COLO668 (cell line): ENCODE measurements at regions not wholly inside any gene's neighbourhood (a gene's known extent, or its start where the extent isn't known, plus 50 kb on each side); places are given as distances from the start of the nearest gene placed in this dataset.

Source experiments
- DNase-seq: peaks from one replicate; lab custom pipeline; 2025; ENCODE audit not compliant: unreplicated experiment; lab: John Stamatoyannopoulos, UW

- DNase-seq = no peak
Measured at GRCh38 chr5:145129797-145130196, 705.3 kb downstream of the PRELID2 start.

GRCh38 chr5:145124806-145125205 is 710.3 kb downstream of the PRELID2 start:
- DNase-seq = no peak

DNA sequence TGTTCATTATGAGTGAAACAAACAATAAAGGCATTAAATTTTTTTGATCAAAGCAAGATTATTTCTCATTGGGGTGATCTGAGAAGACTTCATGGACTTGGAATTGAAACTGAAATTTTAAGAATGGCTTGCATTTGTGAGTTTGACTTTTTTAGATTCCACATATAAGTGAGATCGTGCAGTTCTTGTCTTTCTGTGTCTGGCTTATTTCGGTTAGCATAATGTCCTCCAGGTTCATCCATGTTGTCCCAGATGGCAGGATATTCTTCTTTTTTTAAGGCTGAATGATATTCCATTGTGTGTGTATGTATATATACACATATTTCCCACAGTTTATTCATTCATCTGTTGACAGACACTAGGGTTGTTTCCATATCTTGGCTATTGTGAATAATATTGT is 716.5 kb downstream of the PRELID2 start:
- DNase-seq = no peak

DNA sequence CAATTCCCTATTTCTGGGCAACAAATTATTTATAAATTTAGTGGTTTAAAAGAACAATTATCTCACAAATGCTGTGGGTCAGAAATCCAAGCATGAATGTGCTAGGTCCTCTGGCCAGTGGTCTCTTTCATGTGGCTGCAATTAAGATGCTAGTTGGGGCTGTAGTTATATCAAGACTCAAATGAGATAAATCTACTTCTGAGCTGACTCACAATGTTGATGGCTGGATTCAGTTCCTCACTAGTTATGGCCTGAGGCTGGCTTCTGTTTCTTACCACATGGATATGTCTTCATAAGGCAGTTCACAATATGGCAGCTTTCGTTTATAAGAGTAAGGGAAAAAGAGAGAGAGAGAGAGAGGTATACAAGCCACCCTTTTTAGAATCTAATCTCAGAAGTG is 717.0 kb downstream of the PRELID2 start:
- DNase-seq = no peak

GRCh38 chr5:145117285-145117684 is 717.9 kb downstream of the PRELID2 start:
- DNase-seq = no peak

DNA sequence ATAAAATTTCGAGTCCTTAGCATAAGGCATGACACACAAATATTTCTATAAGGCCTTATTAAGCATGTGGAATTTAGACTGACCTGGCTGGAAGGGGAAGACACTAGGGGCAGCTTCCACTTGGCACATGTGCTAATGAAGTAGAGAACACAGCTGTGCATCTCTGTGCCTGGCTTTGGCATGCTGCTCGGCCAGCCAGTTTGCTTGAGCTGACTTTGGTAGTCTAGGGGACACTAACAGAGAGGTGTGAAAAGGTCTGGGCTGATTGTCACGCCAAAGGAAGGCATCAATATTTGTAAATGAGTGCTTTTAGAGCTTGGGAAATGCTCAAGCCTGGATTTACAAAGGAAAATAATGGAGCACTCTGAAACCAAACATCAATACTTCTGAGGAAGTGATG is 723.7 kb downstream of the PRELID2 start:
- DNase-seq = no peak

DNA sequence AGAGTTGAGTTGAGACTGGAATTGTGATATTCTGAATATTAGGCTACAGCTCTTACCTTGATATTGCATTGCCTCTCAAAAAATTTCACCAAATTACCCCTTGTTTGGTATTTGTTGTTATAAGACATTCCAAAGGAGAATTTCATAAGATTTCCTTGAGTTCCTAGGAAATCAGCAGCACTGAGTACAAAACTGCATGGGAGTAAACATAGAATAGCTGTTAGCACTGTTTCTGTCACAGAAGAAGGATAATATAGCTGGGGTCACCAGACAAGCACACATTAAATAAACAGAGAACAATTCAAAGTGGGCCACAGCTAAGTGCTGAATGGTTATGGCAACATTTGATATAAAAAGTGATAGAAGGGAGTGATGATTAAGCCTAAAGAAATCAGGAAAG is 724.3 kb downstream of the PRELID2 start:
- no peak for DNase-seq

GRCh38 chr5:145110181-145110580 is 725.0 kb downstream of the PRELID2 start:
- DNase-seq = no peak

- DNase-seq = no peak
Measured at GRCh38 chr5:145105384-145105783, 729.8 kb downstream of the PRELID2 start.

DNA sequence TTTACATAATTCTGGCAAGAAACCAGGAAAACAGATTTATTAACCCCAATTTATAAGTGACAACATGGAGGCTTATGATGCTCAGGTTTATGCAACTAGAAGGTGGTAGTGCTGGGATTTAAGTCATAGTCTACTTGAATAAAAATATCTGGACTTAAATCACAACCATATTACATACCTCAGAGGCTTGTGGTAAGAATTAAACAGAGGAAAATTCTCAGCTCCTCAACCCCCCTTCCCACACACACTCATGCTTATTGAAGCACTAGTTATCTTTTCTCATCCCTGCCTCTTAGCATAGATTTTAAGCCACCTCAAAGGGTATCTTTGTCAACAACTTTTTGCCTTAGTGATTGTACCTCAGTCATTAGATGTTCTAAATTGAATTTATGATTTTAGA is 731.0 kb downstream of the PRELID2 start:
- no peak for DNase-seq

- no peak for DNase-seq
Measured at GRCh38 chr5:145101246-145101645, 733.9 kb downstream of the PRELID2 start.

DNA sequence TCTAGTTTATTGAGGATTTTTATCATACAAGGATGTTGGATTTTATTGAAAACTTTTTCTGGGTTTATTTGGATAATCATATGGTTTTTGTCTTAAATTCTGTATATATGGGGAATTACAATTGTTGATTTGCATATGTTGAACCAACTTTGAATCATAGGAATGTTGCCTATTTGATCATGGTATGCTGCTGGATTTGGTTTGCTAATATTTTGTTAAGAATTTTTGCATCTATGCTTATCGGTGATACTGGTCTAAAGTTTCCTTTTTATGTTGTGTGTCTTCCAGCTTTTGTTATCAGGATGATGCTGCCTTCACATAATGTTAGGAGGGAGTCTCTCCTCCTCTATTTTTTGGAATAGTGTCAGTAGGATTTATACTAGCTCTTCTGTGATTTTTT is 745.0 kb downstream of the PRELID2 start:
- DNase-seq = no peak

- DNase-seq = no peak
Measured at GRCh38 chr5:145084834-145085233, 750.3 kb downstream of the PRELID2 start.

- DNase-seq = no peak
Measured at GRCh38 chr5:145077028-145077427, 758.1 kb downstream of the PRELID2 start.

GRCh38 chr5:145076040-145076439 is 759.1 kb downstream of the PRELID2 start:
- DNase-seq = no peak

- DNase-seq = no peak
Measured at GRCh38 chr5:145072889-145073288, 762.3 kb downstream of the PRELID2 start.

DNA sequence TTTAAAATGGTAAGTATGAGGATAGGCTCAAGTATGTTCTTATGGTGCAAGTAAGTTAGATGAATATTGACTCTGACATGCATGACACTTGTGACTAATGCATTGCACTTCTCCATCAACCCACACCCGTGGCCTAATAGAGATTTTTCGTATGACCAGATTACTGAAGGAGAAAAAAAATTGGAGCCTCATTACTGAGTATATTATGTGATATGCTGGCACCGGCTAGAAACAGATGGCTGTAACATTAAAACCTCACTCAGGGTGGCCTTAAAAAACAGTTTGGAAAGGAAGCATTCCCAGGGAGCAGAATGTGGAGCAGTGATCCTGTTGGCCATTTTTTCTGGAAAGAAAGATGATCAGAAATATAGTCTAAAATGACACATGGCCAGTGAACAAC is 766.4 kb downstream of the PRELID2 start:
- DNase-seq = no peak

DNA sequence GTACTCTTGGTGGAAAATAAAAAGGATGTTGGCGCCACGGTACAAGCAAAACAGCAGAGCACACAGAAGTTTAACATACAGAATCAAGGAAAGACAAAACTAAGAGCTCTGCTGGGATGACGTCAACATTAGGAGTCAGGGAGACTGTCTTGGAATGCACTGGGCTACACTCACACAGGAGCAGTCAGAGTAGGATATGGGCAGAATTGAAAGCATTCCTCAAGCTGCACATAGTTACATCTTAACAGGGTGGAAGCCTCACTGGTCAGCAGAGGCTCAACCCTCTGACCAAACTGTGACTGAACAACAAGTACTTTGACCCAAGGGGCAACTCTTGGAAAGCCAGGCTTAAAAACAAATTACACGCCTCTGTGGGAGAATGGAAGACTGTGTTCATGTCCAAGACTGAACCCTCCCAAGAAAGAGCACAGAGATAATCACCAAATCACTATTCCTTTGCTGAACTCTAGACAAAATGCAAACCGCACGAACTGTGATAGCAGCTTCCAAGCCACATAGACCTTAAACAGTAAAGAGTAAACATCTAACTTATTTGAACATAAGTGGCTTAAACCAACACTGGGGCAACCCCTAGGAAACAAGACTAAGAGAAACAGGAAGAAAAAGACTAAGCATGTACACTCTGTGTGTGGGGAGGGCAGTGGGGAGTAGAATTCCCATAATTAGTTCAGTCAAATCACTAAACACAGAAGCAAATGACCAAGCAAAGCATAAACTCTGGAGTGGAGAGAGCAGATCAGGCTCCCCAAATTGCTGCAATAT is 772.7 kb downstream of the PRELID2 start:
- DNase-seq = no peak

DNA sequence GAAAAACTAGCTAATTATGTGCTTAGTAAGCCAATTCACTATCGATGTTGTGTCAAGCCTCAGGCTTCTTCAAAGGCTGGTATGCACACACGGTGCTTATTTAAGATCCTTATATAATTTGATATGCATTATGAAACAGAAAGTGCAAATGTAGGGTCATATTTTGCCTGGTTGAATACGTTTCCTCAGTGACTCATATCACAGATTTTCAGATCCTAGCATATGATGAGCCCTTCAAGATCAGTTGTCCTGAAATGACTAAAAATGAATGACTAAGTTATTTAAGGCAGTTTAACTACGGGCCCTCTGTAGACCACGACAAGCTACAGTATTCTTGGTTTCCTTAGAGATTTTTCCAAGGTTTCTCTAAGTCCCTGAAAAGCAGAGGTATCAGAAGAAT is 778.3 kb downstream of the PRELID2 start:
- no peak for DNase-seq

DNA sequence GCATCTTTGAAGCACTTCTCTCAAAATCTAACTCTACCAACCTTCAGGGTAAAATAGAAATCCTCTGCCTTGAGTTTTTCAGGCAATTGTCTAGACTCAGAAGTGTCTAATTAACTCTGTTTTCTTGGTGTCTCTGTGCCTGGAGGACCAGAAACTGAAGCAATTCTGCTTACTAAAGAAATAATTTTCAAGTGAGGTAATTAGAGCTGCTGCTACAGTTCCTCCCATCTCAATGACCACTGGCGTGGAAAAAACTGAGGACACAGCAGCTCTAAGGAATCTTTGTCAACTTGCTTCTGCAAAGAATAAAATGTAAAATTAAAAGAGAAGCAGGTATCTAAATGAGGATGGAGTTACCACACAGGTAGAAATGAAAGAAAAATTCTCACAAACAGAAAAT is 785.0 kb downstream of the PRELID2 start:
- no peak for DNase-seq

DNA sequence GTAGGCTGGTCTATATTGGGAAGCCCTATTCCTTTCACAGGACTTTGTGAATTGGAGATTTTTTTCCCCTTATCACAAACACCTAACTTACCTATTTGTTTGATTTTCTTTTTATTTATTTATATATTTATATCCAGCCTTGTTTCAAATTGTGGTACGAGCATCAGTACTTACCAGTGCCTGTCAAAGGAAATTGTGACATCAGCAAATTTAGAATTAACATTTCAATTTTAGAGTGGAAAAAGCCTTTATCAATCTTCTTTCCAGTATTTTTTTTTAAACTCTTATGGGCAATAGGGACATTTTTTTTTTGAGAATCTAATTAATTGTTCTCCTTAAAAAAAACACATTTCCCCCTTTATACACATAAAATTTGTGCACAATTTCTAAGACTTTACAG is 790.2 kb downstream of the PRELID2 start:
- no peak for DNase-seq

DNA sequence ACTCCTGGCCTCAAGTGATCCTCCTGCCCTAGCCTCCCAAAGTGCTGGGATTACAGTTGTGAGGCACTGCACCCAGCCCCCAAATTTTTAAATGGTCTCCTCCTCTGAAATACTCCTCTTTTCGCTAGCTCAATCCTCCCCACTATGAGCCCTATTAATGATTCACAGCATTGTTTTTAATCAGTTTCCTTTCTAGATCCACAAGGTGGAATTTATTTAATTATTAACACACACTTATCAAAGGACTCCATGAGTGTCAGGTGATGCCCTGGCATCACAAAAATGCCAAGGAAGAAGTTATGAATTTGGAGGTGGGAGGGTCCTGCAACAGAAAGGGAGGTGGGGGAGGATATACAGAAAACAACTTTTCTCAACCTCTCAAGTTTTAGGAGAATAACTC is 806.5 kb downstream of the PRELID2 start:
- no peak for DNase-seq

DNA sequence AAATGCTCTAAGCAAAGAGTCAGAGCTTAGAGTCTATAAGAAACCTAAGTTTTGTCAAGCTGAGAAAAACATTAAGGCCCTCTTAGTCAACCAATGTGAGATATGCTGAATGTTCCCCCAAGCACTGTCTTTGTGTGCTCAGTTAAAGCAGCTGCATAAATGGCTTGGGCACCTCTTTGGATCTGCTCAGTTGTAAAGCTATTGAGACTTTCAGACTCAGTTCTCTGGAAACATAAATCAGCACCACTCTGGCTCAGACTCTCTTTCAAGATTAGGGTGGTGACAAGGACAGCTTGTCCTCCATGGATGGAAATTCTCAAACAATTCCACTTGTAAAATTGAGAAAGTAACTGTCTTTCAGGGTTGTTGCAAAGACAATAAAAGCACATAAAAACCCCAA is 807.9 kb downstream of the PRELID2 start:
- no peak for DNase-seq
